EH (cell line): ENCODE measurements at regions not wholly inside any gene's neighbourhood (a gene's known extent, or its start where the extent isn't known, plus 50 kb on each side); places are given as distances from the start of the nearest gene placed in this dataset.
"Not testable (repeated sequence)": the region's sequence is repeated elsewhere in the genome, so short reads cannot be mapped to it uniquely, and the experiment has no call there.

Experiments
- DNase-seq: peaks from one replicate; pipeline ENCODE4 v3.0.0-alpha.2; 2015; ENCODE audit warnings: low read depth

GRCh38 chr9:30524311-30524710 is 1860.1 kb upstream of the ACO1 start:
- no peak for DNase-seq

- DNase-seq = no peak
Measured at GRCh38 chr9:30534455-30534854, 1850.0 kb upstream of the ACO1 start.

- no peak for DNase-seq
Measured at GRCh38 chr9:30534896-30535295, 1849.5 kb upstream of the ACO1 start.

- no peak for DNase-seq
Measured at GRCh38 chr9:30536494-30536893, 1847.9 kb upstream of the ACO1 start.

GRCh38 chr9:30539696-30540095 is 1844.7 kb upstream of the ACO1 start:
- DNase-seq = not testable (repeated sequence)

GRCh38 chr9:30574355-30575151 is 1809.9 kb upstream of the ACO1 start:
- DNase-seq = no peak

- no peak for DNase-seq
Measured at GRCh38 chr9:30575218-30575617, 1809.2 kb upstream of the ACO1 start.

GRCh38 chr9:30575691-30576090 is 1808.8 kb upstream of the ACO1 start:
- no peak for DNase-seq

GRCh38 chr9:30579810-30580209 is 1804.6 kb upstream of the ACO1 start:
- no peak for DNase-seq

GRCh38 chr9:30582240-30582639 is 1802.2 kb upstream of the ACO1 start:
- DNase-seq = no peak

GRCh38 chr9:30584559-30584958 is 1799.9 kb upstream of the ACO1 start:
- DNase-seq = no peak

- DNase-seq = no peak
Measured at GRCh38 chr9:30591461-30591860, 1793.0 kb upstream of the ACO1 start.

- no peak for DNase-seq
Measured at GRCh38 chr9:30597608-30598007, 1786.8 kb upstream of the ACO1 start.

- no peak for DNase-seq
Measured at GRCh38 chr9:30605936-30606335, 1778.5 kb upstream of the ACO1 start.

- no peak for DNase-seq
Measured at GRCh38 chr9:30609713-30610112, 1774.7 kb upstream of the ACO1 start.

- DNase-seq = not testable (repeated sequence)
Measured at GRCh38 chr9:30616782-30617181, 1767.7 kb upstream of the ACO1 start.

GRCh38 chr9:30622561-30622960 is 1761.9 kb upstream of the ACO1 start:
- no peak for DNase-seq

- no peak for DNase-seq
Measured at GRCh38 chr9:30628915-30629567, 1755.4 kb upstream of the ACO1 start.

GRCh38 chr9:30630459-30630858 is 1754.0 kb upstream of the ACO1 start:
- DNase-seq = no peak

- DNase-seq = not testable (repeated sequence)
Measured at GRCh38 chr9:30646639-30647038, 1737.8 kb upstream of the ACO1 start.

- DNase-seq = no peak
Measured at GRCh38 chr9:30661925-30662324, 1722.5 kb upstream of the ACO1 start.

- DNase-seq = no peak
Measured at GRCh38 chr9:30670805-30671562, 1713.5 kb upstream of the ACO1 start.

- no peak for DNase-seq
Measured at GRCh38 chr9:30673132-30673531, 1711.3 kb upstream of the ACO1 start.
